GM23338 (cell line): ENCODE measurements at regions not wholly inside any gene's neighbourhood (a gene's known extent, or its start where the extent isn't known, plus 50 kb on each side); places are given as distances from the start of the nearest gene placed in this dataset.

Source experiments
- ATAC-seq: fragments of 200-7000 bp; cut with Tn5 transposase; 3 replicates; pipeline ENCODE4 v1.9.1; 2020
- DNase-seq: peaks from one replicate; pipeline ENCODE4 v3.0.0-alpha.2; 2015; ENCODE audit warnings: low spot score
- H2AFZ ChIP-seq: fragments of 200-600 bp; sonication (generic); 2 replicates; pipeline ENCODE4 v1.8.0; 2016; ENCODE audit warnings: antibody characterized with exemption, mild to moderate bottlenecking, moderate library complexity
- H3F3A ChIP-seq: fragments of 200-600 bp; sonication (generic); replicated peaks from 2 replicates; pipeline ENCODE4 v1.8.0; 2017; ENCODE audit warnings: antibody characterized with exemption, mixed run types, low read depth
- H3K27ac ChIP-seq: fragments of 200-600 bp; sonication (generic); 2 replicates; pipeline ENCODE4 v1.6.1; 2016; ENCODE audit warnings: low read depth
- H3K27me3 ChIP-seq: fragments of 200-600 bp; sonication (generic); 2 replicates; pipeline ENCODE4 v1.8.0; 2016; ENCODE audit warnings: mild to moderate bottlenecking, mixed run types, moderate library complexity; ENCODE audit not compliant: insufficient read depth
- H3K36me3 ChIP-seq: fragments of 200-600 bp; sonication (generic); 2 replicates; pipeline ENCODE4 v1.8.0; 2016; ENCODE audit warnings: mild to moderate bottlenecking; ENCODE audit not compliant: insufficient read depth
- H3K4me1 ChIP-seq: fragments of 200-600 bp; sonication (generic); 2 replicates; pipeline ENCODE4 v1.8.0; 2016; ENCODE audit warnings: mild to moderate bottlenecking, moderate library complexity; ENCODE audit not compliant: insufficient read depth
- H3K4me2 ChIP-seq: fragments of 200-600 bp; sonication (generic); 2 replicates; pipeline ENCODE4 v1.7.1; 2017; ENCODE audit warnings: mixed run types
- H3K4me3 ChIP-seq: fragments of 200-600 bp; sonication (generic); 2 replicates; pipeline ENCODE4 v1.6.1; 2016; ENCODE audit warnings: mixed run types
- H3K79me2 ChIP-seq: fragments of 200-600 bp; sonication (generic); replicated peaks from 2 replicates; pipeline ENCODE4 v1.8.0; 2017; ENCODE audit warnings: mild to moderate bottlenecking; ENCODE audit not compliant: insufficient read depth
- H3K9me2 ChIP-seq: fragments of 200-600 bp; sonication (generic); 2 replicates; pipeline ENCODE4 v1.8.0; 2017; ENCODE audit not compliant: insufficient read depth
- H4K20me1 ChIP-seq: fragments of 200-600 bp; sonication (generic); replicated peaks from 2 replicates; pipeline ENCODE4 v1.8.0; 2017; ENCODE audit warnings: mild to moderate bottlenecking; ENCODE audit not compliant: insufficient read depth
- H3K27ac Mint-ChIP-seq: 2 replicates; pipeline ENCODE4 v1.8.0; 2020; ENCODE audit warnings: inconsistent platforms, mild to moderate bottlenecking, moderate library complexity, mixed read lengths
- H3K27me3 Mint-ChIP-seq: 3 replicates; pipeline ENCODE4 v1.8.0; 2022; ENCODE audit warnings: low read depth, mild to moderate bottlenecking, moderate library complexity, mixed read lengths, inconsistent platforms; ENCODE audit not compliant: insufficient read depth, poor library complexity
- H3K36me3 Mint-ChIP-seq: 3 replicates; pipeline ENCODE4 v1.8.0; 2021; ENCODE audit warnings: low read depth, mild to moderate bottlenecking, inconsistent platforms, moderate library complexity, mixed read lengths
- H3K4me1 Mint-ChIP-seq: 3 replicates; pipeline ENCODE4 v1.8.0; 2020; ENCODE audit warnings: mild to moderate bottlenecking, inconsistent platforms, mixed read lengths
- H3K4me3 Mint-ChIP-seq: 3 replicates; pipeline ENCODE4 v1.8.0; 2021; ENCODE audit warnings: moderate library complexity, mild to moderate bottlenecking, inconsistent platforms, mixed read lengths
- H3K9me3 Mint-ChIP-seq: 3 replicates; pipeline ENCODE4 v1.8.0; 2020; ENCODE audit warnings: moderate library complexity, mild to moderate bottlenecking, inconsistent platforms, mixed read lengths
- CREB1 ChIP-seq: fragments of 250-450 bp; sonication (Bioruptor Pico); IDR thresholded peaks from 2 replicates; pipeline ENCODE4 v1.5.0; 2020; ENCODE audit warnings: low read depth, mild to moderate bottlenecking, moderate library complexity
- EZH2 ChIP-seq: fragments of 200-600 bp; sonication (generic); IDR thresholded peaks from one replicate; pipeline ENCODE4 v1.8.0; 2017; ENCODE audit warnings: antibody characterized with exemption, mild to moderate bottlenecking, low read depth; ENCODE audit not compliant: unreplicated experiment
- EZH2phosphoT487 ChIP-seq: fragments of 200-600 bp; sonication (generic); IDR thresholded peaks from one replicate; pipeline ENCODE4 v1.8.1; 2018; ENCODE audit warnings: antibody characterized with exemption; ENCODE audit not compliant: unreplicated experiment
- JUNB ChIP-seq: IDR thresholded peaks from one replicate; pipeline ENCODE4 v1.6.1; 2016; ENCODE audit warnings: antibody characterized with exemption; ENCODE audit not compliant: unreplicated experiment
- NANOG ChIP-seq: IDR thresholded peaks from 2 replicates; pipeline ENCODE4 v1.6.1; 2016; ENCODE audit warnings: antibody characterized with exemption, borderline replicate concordance
- POLR2AphosphoS5 ChIP-seq: IDR thresholded peaks from 2 replicates; pipeline ENCODE4 v1.6.1; 2016; ENCODE audit warnings: antibody characterized with exemption, low read depth
- STAT1 ChIP-seq: IDR thresholded peaks from one replicate; pipeline ENCODE4 v1.6.1; 2016; ENCODE audit warnings: antibody characterized with exemption; ENCODE audit not compliant: unreplicated experiment
- ZNF114 ChIP-seq: fragments of 250-450 bp; sonication (Bioruptor Pico); IDR thresholded peaks from 2 replicates; pipeline ENCODE4 v1.5.0; 2020; ENCODE audit warnings: mild to moderate bottlenecking, moderate library complexity
- ZNF331 ChIP-seq: fragments of 250-450 bp; sonication (Bioruptor Pico); IDR thresholded peaks from 2 replicates; pipeline ENCODE4 v1.5.0; 2020; ENCODE audit warnings: low read depth, mild to moderate bottlenecking, moderate library complexity
- TF ChIP-seq, protein P1 (sequence below), 2 experiments: fragments of 200-600 bp in 1 of 2; sonication (generic) in 1 of 2; conservative IDR thresholded peaks; 2 replicates each; pipeline versions ENCODE4 v1.5.1 to v1.6.1; 2016 to 2017; ENCODE audit warnings: antibody characterized with exemption in 2 of 2, low read depth in 2 of 2, mild to moderate bottlenecking in 2 of 2, moderate library complexity in 1 of 2
- TF ChIP-seq, protein P2 (sequence below): fragments of 250-450 bp; sonication (Bioruptor Pico); IDR thresholded peaks from 2 replicates; pipeline ENCODE4 v1.5.0; 2020; ENCODE audit warnings: mild to moderate bottlenecking, moderate library complexity
- TF ChIP-seq, protein P3 (sequence below): IDR thresholded peaks from one replicate; pipeline ENCODE4 v1.6.1; 2018; ENCODE audit warnings: antibody characterized with exemption; ENCODE audit not compliant: unreplicated experiment
- TF ChIP-seq, protein P4 (sequence below): IDR thresholded peaks from 2 replicates; pipeline ENCODE4 v1.6.1; 2016; ENCODE audit warnings: antibody characterized with exemption

DNA sequence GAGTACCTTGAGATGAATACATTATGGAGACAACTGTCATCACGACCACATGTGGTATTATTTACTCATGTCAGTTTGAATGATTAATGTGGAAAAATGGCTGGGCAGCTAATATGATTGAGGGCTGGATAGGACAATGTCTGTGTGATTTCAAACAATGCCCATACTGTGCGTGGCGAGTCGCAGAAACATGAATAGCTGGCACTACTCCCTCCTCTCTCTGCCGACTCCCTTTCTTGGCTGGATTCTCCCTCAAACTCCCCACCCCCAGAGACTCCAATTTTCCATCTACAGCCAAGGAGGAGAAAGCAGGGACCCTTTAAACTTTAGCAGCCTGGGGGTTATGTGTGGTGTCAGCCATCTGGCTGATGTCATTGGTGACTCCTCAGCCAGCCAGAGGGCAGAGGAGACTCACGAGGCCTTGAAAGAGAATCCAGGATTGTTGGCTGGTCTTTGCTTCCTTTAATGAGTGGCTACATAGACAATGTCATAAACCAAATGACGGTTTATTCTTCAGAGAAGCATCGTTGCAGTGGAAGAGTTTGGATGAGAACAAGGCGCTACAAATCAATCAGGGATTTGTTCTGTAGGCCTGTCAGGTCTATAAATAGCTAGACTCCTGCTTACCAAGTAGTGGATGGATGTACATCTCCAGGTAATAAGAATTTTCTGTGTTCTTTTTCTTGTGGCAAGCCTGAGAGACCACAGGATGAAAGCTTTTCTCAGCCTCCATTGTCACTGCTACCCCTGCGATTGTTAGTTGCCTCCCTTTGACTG, 165.6 kb downstream of the DLEU7 start:
- DNase-seq (no peak), ATAC-seq (no peak)
- no peaks in the 10 kb centered on the region for H3K79me2 ChIP-seq
- H3K4me3 ChIP-seq, result no peak overlapping the region
- H3K9me3 Mint-ChIP-seq, result no peaks in the 10 kb centered on the region
- H3K4me3 Mint-ChIP-seq, result no peak overlapping the region
- H3K9me2 ChIP-seq, result 0 out of 2 replicates have a peak, but pooled peaks cover 11% of the 10 kb centered on the region
- H3K36me3 Mint-ChIP-seq, result no peaks in the 10 kb centered on the region
- no peak overlapping the region for H3K27ac ChIP-seq
- no peak for TF ChIP-seq EZH2
- TF ChIP-seq, protein P1, sequence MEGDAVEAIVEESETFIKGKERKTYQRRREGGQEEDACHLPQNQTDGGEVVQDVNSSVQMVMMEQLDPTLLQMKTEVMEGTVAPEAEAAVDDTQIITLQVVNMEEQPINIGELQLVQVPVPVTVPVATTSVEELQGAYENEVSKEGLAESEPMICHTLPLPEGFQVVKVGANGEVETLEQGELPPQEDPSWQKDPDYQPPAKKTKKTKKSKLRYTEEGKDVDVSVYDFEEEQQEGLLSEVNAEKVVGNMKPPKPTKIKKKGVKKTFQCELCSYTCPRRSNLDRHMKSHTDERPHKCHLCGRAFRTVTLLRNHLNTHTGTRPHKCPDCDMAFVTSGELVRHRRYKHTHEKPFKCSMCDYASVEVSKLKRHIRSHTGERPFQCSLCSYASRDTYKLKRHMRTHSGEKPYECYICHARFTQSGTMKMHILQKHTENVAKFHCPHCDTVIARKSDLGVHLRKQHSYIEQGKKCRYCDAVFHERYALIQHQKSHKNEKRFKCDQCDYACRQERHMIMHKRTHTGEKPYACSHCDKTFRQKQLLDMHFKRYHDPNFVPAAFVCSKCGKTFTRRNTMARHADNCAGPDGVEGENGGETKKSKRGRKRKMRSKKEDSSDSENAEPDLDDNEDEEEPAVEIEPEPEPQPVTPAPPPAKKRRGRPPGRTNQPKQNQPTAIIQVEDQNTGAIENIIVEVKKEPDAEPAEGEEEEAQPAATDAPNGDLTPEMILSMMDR (conservative IDR thresholded peaks at IDR 0.05; ENCODE audit: low read depth in 2 of 2), result no peak
- TF ChIP-seq EZH2phosphoT487, result no peak
- no peak for TF ChIP-seq CREB1 (CRISPR knock-in tag)
- TF ChIP-seq, protein P2, sequence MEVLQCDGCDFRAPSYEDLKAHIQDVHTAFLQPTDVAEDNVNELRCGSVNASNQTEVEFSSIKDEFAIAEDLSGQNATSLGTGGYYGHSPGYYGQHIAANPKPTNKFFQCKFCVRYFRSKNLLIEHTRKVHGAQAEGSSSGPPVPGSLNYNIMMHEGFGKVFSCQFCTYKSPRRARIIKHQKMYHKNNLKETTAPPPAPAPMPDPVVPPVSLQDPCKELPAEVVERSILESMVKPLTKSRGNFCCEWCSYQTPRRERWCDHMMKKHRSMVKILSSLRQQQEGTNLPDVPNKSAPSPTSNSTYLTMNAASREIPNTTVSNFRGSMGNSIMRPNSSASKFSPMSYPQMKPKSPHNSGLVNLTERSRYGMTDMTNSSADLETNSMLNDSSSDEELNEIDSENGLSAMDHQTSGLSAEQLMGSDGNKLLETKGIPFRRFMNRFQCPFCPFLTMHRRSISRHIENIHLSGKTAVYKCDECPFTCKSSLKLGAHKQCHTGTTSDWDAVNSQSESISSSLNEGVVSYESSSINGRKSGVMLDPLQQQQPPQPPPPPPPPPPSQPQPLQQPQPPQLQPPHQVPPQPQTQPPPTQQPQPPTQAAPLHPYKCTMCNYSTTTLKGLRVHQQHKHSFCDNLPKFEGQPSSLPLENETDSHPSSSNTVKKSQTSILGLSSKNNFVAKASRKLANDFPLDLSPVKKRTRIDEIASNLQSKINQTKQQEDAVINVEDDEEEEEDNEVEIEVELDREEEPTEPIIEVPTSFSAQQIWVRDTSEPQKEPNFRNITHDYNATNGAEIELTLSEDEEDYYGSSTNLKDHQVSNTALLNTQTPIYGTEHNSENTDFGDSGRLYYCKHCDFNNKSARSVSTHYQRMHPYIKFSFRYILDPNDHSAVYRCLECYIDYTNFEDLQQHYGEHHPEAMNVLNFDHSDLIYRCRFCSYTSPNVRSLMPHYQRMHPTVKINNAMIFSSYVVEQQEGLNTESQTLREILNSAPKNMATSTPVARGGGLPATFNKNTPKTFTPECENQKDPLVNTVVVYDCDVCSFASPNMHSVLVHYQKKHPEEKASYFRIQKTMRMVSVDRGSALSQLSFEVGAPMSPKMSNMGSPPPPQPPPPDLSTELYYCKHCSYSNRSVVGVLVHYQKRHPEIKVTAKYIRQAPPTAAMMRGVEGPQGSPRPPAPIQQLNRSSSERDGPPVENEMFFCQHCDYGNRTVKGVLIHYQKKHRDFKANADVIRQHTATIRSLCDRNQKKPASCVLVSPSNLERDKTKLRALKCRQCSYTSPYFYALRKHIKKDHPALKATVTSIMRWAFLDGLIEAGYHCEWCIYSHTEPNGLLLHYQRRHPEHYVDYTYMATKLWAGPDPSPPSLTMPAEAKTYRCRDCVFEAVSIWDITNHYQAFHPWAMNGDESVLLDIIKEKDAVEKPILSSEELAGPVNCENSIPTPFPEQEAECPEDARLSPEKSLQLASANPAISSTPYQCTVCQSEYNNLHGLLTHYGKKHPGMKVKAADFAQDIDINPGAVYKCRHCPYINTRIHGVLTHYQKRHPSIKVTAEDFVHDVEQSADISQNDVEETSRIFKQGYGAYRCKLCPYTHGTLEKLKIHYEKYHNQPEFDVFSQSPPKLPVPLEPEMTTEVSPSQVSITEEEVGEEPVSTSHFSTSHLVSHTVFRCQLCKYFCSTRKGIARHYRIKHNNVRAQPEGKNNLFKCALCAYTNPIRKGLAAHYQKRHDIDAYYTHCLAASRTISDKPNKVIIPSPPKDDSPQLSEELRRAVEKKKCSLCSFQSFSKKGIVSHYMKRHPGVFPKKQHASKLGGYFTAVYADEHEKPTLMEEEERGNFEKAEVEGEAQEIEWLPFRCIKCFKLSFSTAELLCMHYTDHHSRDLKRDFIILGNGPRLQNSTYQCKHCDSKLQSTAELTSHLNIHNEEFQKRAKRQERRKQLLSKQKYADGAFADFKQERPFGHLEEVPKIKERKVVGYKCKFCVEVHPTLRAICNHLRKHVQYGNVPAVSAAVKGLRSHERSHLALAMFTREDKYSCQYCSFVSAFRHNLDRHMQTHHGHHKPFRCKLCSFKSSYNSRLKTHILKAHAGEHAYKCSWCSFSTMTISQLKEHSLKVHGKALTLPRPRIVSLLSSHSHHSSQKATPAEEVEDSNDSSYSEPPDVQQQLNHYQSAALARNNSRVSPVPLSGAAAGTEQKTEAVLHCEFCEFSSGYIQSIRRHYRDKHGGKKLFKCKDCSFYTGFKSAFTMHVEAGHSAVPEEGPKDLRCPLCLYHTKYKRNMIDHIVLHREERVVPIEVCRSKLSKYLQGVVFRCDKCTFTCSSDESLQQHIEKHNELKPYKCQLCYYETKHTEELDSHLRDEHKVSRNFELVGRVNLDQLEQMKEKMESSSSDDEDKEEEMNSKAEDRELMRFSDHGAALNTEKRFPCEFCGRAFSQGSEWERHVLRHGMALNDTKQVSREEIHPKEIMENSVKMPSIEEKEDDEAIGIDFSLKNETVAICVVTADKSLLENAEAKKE, result no peak
- TF ChIP-seq ZNF331, result no peak
- TF ChIP-seq, protein P3, sequence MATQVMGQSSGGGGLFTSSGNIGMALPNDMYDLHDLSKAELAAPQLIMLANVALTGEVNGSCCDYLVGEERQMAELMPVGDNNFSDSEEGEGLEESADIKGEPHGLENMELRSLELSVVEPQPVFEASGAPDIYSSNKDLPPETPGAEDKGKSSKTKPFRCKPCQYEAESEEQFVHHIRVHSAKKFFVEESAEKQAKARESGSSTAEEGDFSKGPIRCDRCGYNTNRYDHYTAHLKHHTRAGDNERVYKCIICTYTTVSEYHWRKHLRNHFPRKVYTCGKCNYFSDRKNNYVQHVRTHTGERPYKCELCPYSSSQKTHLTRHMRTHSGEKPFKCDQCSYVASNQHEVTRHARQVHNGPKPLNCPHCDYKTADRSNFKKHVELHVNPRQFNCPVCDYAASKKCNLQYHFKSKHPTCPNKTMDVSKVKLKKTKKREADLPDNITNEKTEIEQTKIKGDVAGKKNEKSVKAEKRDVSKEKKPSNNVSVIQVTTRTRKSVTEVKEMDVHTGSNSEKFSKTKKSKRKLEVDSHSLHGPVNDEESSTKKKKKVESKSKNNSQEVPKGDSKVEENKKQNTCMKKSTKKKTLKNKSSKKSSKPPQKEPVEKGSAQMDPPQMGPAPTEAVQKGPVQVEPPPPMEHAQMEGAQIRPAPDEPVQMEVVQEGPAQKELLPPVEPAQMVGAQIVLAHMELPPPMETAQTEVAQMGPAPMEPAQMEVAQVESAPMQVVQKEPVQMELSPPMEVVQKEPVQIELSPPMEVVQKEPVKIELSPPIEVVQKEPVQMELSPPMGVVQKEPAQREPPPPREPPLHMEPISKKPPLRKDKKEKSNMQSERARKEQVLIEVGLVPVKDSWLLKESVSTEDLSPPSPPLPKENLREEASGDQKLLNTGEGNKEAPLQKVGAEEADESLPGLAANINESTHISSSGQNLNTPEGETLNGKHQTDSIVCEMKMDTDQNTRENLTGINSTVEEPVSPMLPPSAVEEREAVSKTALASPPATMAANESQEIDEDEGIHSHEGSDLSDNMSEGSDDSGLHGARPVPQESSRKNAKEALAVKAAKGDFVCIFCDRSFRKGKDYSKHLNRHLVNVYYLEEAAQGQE, result no peak
- TF ChIP-seq STAT1, result no peak
- TF ChIP-seq ZNF114 (CRISPR knock-in tag), result no peak
- TF ChIP-seq, protein P4, sequence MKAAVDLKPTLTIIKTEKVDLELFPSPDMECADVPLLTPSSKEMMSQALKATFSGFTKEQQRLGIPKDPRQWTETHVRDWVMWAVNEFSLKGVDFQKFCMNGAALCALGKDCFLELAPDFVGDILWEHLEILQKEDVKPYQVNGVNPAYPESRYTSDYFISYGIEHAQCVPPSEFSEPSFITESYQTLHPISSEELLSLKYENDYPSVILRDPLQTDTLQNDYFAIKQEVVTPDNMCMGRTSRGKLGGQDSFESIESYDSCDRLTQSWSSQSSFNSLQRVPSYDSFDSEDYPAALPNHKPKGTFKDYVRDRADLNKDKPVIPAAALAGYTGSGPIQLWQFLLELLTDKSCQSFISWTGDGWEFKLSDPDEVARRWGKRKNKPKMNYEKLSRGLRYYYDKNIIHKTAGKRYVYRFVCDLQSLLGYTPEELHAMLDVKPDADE, result no peak
- no peak for TF ChIP-seq JUNB
- TF ChIP-seq POLR2AphosphoS5, result no peak
- TF ChIP-seq NANOG, result no peak
- no peaks in the 10 kb centered on the region for H3K4me1 ChIP-seq
- H3K27ac Mint-ChIP-seq, result no peak overlapping the region
- no peaks in the 10 kb centered on the region for H3K27me3 ChIP-seq
- peaks cover 2% of the 10 kb centered on the region; the same call in 2 of the 3 replicates for H3K4me1 Mint-ChIP-seq
- no peak overlapping the region for H2AFZ ChIP-seq
- H4K20me1 ChIP-seq, result no peaks in the 10 kb centered on the region
- H3K36me3 ChIP-seq, result no peaks in the 10 kb centered on the region
- H3K27me3 Mint-ChIP-seq, result no peaks in the 10 kb centered on the region
- no peaks in the 10 kb centered on the region for H3F3A ChIP-seq
- H3K4me2 ChIP-seq, result no peak overlapping the region
